ENCODE measurements at regions not wholly inside any gene's neighbourhood (a gene's known extent, or its start where the extent isn't known, plus 50 kb on each side); places are given as distances from the start of the nearest gene placed in this dataset.

DNA sequence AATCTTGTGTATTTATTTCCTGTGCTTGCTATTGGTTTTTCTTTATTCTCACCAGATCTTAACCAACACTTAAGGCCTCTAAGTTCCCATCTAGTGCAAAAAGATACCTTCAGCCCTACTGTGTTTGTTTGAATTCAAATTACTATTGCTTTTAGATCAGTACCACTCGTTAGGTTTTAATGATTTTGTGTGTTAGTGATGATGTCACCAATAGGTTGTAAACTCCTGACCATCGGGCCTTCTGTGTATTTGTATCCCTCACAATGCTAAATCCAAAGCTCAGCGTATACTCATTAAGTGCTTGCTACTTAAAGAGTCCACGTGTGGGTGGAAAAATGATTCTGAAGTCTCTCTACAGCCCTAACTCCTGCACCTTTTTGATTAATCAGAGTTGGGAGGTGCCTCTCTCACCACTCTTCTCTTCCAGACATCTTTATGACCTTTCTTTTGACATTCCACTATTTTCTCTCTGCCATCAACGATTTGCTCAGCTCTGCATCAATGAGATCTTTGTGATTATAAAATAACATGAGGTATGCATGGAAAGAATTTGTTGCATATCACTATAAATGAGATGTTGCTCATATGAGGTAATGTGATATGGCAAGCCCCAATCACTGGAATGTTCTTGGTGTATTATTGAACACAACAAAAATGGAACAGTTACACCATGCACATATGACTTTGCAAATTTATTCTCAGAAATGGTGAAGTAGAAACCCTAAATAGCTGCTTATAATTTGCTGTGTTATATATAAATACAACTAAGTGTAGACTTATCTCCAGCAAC, 55.1 kb upstream of the LAMA2 start:
- TF ChIP-seq, protein P1, sequence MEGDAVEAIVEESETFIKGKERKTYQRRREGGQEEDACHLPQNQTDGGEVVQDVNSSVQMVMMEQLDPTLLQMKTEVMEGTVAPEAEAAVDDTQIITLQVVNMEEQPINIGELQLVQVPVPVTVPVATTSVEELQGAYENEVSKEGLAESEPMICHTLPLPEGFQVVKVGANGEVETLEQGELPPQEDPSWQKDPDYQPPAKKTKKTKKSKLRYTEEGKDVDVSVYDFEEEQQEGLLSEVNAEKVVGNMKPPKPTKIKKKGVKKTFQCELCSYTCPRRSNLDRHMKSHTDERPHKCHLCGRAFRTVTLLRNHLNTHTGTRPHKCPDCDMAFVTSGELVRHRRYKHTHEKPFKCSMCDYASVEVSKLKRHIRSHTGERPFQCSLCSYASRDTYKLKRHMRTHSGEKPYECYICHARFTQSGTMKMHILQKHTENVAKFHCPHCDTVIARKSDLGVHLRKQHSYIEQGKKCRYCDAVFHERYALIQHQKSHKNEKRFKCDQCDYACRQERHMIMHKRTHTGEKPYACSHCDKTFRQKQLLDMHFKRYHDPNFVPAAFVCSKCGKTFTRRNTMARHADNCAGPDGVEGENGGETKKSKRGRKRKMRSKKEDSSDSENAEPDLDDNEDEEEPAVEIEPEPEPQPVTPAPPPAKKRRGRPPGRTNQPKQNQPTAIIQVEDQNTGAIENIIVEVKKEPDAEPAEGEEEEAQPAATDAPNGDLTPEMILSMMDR (IDR thresholded peaks at IDR 0.05): no peak
- no peak for TF ChIP-seq POLR2A (IDR thresholded peaks at IDR 0.05)

All from thyroid gland (tissue), 4 donors.